HG02759 (cell line): ENCODE measurements at regions not wholly inside any gene's neighbourhood (a gene's known extent, or its start where the extent isn't known, plus 50 kb on each side); places are given as distances from the start of the nearest gene placed in this dataset.

Experiments used
- ATAC-seq: cut with Tn5 transposase; IDR thresholded peaks from one replicate; pipeline ENCODE4 v1.9.1; 2021; ENCODE audit warnings: mild to moderate bottlenecking, moderate library complexity; ENCODE audit not compliant: unreplicated experiment

DNA sequence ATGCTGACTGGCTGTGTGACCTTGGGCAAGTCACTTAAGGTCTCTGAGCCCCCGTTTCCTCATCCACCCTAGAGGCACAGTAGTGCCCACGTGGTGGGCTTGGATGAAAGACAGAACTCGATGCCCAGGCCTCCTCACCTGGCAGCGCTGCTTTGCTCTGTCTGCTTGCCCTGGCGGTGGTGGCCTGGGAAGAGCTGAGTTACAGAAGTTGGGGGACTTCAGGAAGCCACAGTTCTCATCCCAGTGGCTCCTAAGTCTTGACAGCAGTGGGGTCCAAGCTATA lies 171.5 kb upstream of the IER5L start:
- ATAC-seq: no peak

DNA sequence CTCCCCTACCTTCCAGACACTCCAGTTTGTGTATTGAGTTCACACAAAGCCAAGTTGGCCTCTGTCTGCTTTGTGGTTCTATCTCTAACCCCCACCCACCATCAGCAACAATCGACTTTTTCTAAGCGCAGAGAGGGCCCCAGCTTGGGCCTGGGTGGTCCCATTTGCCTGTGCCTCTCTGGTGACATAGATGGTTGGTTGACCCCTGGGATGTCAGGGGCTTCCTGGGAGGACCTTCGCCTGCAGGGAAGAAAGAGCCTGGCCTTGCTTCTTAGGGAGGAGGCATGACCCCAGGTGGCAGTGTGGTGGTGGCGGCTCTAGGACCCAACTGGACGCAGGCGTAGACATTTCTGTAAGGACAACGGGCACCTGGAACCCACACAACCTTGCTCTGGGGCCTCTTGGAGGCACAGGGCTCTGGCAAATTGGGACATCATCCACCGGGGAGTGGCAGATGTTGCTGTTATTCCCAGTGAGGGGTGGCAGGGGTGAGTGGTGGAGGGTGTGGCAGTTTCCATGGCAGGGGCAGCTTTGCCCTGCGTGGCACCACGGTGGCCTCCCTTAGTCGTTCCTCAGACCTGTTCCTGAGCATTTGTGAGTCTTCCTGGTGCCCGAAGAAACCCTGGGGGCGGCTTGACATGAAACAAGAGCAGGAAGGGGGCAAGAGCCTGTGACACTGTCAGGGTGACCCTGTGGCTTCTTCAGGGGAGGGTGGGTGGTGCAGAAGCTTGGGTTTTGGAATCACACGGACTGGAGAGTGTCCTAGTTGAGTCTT lies 171.0 kb upstream of the IER5L start:
- no peak for ATAC-seq

DNA sequence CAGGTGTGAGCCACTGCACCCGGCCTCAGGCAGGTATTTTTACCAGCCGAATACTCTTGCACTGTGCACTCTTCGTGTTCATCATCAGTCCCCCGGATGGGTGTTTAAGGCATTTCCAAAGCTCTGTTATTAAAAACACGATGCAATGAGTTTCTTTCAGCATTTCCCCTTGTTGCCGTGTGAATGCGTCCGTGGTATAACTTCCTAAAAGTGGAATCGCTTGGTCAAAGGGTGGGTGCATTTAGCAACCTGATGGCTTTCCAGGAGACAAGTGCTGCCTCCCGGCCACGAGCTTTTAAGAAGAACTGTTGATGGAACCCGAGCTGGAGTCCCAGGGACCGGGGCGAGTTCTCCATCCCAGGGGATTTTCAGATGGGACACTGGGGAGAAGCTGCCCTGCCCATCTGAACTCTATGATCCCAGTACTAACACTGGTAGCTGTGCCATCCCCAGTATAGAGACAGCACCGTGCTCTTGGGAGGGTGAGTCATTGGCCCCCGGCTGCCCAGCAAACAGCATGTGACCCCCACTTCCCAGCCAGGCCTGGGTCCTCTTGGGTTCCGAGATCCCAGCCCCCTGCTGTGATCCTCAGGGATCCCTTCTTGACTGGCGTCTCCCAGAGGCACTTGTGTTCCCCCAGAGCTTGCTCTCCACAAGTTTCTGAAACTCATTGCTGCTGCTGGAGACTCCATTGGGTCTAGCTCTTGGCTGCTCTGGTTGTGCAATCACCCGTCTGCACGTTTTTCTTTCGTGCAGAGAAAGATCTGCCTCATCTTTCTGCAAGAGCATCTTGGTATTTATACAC lies 169.5 kb upstream of the IER5L start:
- ATAC-seq: no peak

DNA sequence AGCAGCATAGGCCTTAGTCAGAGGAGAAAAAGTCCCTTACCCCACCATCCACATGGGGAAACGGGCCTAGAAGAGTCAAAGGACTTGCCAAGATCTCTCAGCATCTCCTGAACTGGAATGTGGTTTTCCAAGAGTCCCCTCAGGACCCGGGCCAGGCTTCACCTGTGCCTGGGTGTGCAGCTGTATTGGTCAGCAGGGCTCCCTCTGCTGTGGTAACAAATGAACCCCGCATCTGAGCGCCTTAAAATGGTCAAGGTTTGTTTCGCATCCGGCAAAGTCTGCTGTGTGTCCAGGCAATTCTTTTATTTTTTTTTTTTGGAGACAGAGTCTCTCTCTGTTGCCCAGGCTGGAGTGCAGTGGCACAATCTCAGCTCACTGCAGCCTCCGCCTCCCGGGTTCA lies 168.0 kb upstream of the IER5L start:
- ATAC-seq: no peak

DNA sequence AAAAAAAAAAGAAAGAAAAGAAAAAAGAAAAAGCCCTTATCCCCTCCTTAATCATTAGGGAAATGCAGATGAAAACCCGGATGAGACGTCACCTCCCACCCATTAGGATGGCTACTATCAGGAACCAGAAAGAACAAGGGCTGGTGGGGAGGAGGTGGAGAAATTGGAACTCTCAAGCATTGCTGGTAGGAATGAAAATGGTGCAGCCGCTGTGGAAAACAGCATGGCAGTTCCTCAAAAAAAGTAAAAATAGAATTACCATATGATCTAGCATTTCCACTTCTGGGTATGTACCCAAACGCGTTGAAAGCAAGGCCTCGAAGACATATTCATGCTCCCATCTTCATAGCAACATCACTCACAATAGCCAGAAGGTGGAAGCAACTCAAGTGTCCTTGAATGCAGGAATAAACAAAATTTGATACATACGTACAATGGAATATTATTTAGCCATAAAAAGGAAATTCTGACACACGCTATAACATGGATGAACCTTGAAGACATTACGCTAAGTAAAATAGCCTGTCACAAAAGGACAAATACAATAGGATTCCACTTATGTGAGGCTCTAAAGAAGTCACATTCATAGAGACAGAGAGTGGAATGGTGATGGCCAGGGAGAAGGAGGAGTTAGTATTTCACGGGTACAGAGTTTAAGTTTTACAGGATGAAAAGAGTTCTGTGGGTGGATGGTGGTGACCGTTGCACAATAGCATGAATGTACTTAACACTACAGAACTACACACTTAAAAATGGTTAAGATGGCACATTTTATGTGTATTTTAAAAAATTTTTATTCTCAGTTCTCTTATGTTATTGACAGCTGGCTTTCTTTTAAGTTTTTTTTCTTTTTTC lies 166.8 kb upstream of the IER5L start:
- no peak for ATAC-seq

DNA sequence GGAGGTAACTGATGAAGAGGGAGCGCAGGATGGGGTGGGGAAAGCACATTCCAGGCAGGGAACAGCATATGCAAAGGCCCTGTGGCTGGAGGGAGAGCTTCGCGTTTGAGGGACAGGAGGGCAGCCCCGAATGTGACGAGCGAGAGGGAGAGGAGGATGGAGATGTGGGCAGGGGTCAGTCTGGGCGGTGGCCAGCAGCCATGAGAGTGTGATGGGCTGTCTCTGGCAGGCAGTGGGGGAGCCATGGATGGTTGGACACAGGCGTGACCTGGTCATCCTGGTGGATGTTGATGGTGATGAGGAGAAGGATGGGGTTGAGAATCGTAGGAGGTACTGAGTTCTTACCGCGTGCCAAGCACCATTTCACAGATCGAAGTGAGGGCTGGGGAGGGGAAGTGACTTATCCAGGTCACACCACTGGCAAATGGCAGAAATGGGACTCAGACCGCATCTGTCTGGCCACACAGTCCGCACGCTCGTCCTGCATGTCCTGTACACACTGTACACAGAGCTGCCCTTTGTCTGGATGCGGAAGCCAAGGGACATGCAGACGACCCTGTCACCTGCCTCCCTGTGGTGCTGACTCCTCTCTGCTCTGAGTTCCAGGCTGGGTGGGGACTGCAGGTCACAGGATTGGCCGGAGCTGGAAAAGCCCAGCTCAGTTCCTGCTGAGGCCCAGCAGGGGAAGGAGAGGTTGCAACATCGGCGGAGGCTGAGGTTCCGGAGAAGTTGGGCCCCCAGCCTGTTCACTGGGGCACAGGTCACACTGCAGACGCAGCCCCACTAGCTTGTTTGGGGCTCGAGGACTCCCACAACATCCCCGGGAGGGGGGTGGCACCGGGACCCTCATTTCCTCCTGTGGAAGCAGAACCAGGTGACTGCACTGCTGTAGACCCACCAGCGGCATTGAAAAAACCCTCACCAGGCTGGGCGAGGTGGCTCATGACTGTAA lies 165.6 kb upstream of the IER5L start:
- no peak for ATAC-seq

DNA sequence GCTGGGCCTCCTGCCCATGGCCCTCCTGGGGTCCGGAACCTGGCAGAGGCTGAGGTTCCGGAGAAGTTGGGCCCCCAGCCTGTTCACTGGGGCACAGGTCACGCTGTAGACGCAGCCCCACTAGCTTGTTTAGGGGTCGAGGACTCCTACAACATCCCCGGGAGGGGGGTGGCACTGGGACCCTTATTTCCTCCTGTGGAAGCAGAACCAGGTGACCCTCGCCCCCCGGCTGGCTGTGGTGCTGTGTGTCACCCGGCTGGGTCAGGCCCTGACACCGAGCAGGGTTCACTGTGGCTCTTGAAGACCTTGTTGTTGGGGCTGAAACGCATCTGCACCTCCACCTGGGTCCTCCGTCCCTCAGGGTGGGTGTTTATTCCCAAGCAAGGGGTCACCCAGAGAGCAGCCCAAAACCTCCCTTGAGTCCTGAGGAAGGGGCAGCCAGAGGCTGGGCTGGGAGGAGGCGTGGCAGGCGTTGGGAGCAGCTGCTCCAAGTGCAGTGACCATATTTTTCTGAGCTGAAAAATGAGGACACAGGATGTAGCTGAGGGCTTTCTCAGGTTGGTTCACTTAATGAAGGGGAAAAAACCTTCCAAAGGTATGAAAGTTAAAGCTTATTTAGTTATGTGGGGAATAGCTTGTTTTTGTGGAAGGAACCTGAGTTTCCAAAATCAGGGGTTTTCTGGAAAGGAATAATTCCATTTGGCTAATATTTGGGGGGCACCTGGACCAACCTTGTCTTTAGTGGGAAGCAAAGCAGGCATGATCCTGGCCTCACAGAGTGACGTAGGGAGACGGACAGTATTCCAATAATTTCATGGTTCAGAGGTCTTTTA lies 164.7 kb upstream of the IER5L start:
- ATAC-seq: no peak

DNA sequence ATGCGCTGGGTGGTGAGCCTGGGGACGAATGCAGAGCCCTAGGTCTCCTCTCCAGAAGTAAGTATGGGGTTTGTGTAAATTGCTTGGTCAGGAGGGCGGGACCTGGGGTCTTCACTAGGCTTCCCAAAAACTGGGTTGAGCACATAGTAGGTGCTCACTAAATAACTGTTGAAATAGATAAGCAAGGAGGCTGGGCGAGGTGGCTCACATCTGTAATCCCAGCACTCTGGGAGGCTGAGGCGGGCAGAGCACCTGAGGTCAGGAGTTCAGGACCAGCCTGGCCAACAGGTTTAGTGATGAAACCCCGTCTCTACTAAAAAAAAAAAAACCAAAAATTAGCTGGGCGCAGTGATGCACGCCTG lies 163.9 kb upstream of the IER5L start:
- ATAC-seq: no peak

DNA sequence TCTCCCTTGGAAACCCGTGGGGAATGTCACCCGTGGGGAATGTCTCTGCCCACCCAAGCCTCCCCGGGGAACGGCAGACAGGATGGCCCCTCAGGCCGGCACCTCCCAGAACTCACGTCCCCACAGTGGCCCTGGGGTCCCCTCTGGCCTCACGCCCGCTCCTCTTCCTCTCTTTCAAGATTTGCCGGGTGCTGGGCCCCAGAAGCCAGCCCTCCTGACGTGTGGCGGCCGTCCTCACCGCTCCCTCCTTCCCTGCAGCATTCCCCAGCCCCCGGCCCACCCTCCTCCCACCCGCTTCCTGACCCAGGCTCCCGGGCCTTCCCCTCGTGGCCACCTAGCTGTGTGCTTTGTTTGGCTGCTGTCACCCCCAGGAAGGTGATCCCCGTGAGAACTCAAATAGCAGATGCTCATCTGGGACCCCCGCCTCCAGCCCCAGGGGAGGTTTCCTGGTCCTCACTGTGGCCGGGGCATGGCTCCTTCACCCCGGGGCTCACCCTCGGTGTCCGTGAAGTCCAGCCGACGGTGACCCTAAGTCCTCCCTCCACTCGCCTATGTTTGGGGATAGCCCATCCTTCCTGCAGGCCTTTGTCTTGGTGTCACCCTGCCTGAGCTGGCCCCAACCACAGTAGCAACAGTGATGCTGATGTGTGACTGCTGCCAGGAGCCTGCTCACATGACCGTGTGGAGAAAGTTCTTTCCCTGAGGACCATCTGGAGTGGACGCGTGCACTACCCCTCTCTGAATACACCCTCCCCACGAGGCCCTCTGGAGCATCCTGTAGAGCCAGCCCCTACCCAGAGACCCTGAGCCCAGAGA lies 163.3 kb upstream of the IER5L start:
- no peak for ATAC-seq

DNA sequence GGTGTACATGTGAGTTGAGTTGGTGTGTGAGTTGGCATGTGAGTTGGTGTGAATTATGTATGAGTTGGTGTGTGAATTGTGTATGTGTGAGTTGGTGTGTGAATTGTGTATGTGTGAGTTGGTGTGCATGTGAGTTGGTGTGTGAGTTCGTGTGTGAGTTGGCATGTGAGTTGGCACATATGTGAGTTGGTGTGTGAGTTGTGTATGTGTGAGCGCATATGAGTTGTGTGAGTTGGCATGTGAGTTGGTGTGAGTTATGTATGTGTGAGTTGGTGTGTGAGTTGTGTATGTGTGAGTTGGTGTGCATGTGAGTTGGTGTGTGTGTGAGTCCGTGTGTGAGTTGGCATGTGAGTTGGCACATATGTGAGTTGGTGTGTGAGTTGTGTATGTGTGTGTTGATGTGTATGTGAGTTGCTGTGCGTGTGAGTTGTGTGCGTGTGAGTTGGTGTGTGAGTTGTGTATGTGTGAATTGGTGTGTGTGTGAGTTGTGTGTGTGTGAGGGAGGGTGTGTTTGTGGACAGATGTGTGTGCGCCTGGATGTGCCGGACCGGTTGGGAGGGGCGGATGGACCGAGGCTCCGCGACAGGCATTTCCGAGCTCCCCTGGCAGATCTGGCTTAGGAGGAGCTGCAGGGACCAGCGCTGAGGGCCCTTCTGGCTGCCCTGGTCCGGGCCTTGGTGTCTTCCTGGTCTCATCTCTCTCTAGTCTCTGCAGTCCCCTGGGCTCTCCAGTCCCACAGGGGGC lies 162.5 kb upstream of the IER5L start:
- ATAC-seq: no peak

DNA sequence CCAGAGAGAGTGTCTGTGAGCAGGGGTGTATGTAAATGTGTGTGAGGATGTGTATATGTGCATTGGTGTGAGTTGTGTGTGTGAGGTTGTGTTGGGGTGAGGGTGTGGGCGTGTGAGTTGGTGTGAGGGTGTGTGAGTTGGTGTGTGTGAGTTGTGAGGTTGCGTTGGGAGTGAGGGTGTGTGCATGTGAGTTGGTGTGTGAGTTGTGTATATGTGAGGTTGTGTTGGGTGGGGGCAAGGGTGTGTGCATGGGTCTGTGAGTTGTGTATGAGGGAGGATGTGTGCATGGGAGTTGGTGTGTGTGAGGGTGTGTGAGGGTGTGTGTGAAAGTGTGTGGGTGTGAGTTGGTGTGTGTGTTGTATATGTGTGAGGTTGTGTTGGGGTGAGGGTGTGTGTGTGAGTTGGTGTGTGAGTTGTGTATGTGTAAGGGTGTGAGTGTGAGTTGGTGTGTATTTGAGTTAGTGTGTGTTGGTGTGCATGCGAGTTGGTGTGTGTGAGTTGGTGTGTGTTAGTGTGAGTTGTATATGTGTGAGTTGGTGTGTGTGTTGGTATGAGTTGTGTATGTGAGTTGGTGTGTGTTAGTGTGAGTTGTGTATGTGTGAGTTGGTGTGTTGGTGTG lies 161.6 kb upstream of the IER5L start:
- no peak for ATAC-seq

DNA sequence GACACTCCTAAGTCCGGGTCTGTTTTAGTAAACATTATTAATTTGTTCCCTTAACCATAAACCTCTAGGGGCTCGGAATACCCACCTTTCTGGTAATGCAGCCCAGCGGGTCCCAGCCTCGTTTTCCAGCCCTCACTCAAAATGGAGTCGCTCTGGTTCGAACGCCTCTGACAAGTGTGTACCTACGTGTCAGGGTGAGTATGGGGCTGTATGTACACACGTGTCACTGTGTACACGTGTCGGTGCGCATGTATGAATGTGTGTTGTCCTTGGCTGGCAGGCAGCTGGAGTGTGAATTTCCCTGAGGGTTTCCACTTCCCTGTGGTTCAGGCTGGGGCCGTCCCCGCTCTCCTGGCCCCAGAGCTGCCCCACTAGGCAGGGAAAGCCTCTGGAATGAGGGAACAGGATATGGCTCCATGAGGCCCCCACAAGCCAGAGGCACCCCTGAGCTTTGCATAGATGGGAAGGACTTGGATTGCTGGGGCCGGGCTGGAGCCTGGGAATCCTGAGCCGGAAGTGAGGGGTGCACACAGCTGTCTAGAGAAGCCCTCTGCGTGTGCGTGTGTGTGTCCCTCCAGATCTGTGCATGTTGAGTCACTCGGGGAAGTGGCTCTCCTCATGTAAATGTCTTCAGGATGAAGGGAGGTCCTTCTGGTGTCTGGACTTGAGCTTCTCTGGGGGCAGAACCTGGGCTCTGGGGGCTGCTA lies 160.8 kb upstream of the IER5L start:
- ATAC-seq: no peak

DNA sequence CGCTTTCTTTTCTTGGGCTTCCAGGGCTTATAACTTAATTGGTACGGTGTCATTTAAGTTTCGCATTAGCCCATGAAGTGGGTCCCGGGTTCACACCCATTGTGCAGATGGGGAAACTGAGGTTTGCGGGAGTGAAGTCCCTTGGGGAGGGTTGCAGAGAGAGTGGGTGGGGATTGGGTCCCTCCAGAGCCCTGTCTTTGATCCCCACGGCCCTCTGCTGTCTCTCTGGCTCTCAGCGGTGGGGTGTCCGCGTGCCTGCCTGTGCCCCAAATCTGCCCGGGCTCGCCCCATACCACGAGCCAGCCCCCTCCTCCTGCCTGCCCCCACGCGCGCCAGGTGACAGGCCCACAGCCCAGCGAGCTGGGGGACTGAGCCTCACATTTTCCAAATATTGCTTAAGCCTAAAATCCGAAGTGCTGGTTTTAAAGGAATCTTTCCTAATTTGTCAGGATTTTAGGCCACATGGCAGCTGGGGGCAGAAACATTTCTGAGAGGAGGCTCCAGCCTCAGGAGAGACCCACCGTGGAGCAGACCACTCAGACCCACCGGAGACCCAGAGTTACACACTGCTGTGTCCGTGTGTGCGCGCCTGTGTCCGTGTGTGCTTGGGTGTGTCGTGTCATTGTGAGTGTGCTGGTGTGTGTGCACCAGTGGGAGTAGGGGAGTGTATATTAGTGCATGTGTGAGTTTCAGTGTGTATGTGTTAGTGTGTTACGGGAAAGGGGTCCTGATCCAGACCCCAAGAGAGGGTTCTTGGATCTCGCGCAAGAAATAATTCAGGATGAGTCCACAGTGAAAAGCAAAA lies 159.5 kb upstream of the IER5L start:
- no peak for ATAC-seq

DNA sequence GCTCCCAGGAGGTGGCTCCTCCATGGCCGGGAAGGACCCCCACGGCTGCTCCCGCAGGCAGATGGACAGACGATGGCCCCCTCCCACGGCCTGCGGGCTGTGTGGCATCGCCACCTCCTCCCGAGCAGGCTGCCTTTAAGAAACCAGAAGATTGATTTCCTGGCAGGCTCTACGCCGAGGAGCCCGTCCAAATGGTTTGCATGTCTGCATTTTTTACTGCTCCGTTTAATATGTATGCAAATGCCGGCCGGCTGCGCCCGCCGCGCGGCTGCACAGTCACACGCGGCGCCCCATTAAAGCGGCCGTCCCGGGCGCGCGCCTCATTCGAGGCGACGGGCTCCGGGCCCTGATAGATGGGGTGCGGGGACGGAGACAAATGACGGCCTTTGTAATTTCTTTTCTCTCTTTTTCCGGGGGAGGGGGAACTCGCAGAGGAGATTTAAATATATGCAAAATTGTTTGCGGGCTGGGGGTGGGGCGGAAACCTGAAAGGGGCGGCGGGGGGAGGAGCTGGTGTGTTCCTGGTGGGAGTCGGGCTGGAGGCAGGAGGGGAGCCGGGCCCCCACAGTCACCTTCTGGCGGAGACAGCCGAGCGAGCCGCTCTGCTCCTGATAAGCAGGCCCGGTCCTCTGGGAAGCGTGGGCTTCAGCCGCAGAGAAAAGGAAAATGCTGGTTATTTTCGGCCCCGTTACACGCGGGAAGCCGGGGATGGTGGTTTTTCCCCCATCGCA lies 158.7 kb upstream of the IER5L start:
- no peak for ATAC-seq

DNA sequence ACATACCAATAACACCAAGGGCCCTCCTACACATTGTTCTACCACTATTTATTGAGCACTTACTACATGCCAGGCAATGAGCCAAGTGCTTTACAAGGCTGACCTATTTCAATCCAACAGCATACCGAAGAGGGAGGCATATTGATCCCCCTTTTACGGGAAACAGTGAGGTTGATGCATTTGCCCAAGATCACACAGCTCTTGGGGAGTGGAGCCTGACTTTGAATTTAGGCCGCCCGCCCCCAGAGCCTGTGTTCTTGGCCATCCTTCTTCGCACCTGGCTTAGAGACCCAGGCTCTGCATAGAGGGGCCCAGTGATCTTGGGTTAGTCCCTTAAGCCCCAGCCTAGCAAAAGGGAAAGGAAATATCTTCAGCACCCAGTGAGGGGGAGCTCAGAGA lies 158.1 kb upstream of the IER5L start:
- ATAC-seq: no peak
